ENCODE measurements at regions not wholly inside any gene's neighbourhood (a gene's known extent, or its start where the extent isn't known, plus 50 kb on each side); places are given as distances from the start of the nearest gene placed in this dataset.

DNA sequence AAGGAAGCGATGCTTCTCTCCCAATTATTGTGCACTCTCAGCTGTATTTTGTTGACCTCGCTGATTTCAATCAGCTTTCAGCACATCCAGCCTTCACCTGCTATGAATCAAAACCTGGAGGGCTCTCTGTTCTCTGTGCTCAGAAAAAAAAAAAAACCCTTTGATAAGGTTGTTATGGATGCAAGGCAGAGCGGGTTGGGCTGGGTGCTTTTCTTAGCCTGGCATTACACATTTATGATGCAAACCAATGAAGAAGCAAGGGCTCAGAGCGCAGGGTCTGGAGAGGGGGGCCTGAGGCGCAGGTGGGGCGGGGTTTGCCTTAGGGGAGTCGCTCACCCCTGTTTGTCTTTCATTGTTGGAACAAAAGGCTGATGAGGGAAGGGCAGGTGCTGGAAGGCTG, 86.0 kb upstream of the CADM1 start:
- TF ChIP-seq POLR2A (IDR thresholded peaks at IDR 0.05) (no peak), POLR2AphosphoS5 (IDR thresholded peaks at IDR 0.05) (no peak)
- TF ChIP-seq, protein P1, sequence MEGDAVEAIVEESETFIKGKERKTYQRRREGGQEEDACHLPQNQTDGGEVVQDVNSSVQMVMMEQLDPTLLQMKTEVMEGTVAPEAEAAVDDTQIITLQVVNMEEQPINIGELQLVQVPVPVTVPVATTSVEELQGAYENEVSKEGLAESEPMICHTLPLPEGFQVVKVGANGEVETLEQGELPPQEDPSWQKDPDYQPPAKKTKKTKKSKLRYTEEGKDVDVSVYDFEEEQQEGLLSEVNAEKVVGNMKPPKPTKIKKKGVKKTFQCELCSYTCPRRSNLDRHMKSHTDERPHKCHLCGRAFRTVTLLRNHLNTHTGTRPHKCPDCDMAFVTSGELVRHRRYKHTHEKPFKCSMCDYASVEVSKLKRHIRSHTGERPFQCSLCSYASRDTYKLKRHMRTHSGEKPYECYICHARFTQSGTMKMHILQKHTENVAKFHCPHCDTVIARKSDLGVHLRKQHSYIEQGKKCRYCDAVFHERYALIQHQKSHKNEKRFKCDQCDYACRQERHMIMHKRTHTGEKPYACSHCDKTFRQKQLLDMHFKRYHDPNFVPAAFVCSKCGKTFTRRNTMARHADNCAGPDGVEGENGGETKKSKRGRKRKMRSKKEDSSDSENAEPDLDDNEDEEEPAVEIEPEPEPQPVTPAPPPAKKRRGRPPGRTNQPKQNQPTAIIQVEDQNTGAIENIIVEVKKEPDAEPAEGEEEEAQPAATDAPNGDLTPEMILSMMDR (IDR thresholded peaks at IDR 0.05), result no peak

Measured in suprapubic skin (tissue), 4 donors.